ENCODE measurements at regions not wholly inside any gene's neighbourhood (a gene's known extent, or its start where the extent isn't known, plus 50 kb on each side); places are given as distances from the start of the nearest gene placed in this dataset.

DNA sequence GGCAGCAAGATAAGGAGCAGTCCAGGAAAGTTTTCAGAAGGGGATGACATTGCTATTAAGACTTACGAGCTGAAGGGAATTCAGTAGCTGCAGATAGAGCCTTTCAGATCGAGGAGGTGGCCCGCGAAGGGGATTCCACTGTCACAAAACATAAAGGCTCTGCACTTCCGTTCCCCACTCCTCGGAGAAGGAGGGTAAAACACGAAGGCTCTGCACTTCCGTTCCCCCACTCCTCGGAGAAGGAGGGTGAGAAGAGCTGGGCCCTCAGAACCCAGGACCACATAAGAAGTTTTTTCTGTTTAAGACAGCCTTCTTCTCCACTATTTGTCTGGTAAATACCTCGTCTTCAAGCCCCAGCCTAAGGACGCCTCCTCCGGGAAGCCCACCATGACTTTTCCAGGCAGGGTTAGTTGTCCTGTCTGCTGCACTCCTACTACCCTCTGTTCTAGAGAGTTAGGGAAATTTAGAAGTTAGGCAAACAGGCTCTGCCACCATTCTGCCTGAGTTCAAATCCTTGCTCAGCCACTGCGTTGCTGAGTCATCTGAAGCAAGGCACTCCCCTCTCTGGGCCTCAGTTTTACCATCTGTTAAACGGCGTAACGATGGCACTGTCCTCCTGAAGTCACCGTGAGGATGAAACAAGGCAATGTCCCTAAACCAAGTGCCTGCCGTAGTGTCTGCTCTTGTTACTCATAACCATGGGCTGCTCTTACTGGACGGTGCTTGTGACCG, 134.1 kb upstream of the HES1 start:
- TF ChIP-seq CTCF (IDR thresholded peaks at IDR 0.05; ENCODE audit: borderline replicate concordance, extremely low read depth, low read length, poor library complexity, severe bottlenecking) (no peak), EZH2 (IDR thresholded peaks at IDR 0.05; ENCODE audit: borderline replicate concordance, low read depth, low read length, severe bottlenecking) (no peak)
